Heart right ventricle (tissue), 16 donors: ENCODE measurements at regions not wholly inside any gene's neighbourhood (a gene's known extent, or its start where the extent isn't known, plus 50 kb on each side); places are given as distances from the start of the nearest gene placed in this dataset.

Experiments used
- ATAC-seq, 8 donors: fragments of 200-7000 bp; cut with Tn5 transposase; one replicate each; pipeline ENCODE4 v1.9.1; 2020; ENCODE audit warnings: mild to moderate bottlenecking in 8 of 8, moderate library complexity in 8 of 8, moderate number of reproducible peaks in 1 of 8
- DNase-seq, 2 donors: peaks; one replicate each; pipeline ENCODE4 v3.0.0-alpha.2; 2020
- H3K27ac ChIP-seq, 10 donors: fragments of 200-600 bp; sonication (generic) in 2 of 10; one replicate each; pipeline versions ENCODE4 v1.5.0 to v1.8.0; 2020 to 2022; ENCODE audit warnings: mild to moderate bottlenecking in 3 of 10
- H3K27me3 ChIP-seq, 7 donors: fragments of 200-600 bp; one replicate each; pipeline ENCODE4 v1.8.0; 2021 to 2022; ENCODE audit warnings: mild to moderate bottlenecking in 2 of 7
- H3K36me3 ChIP-seq, 9 donors: fragments of 200-600 bp; sonication (generic) in 1 of 9; one replicate each; pipeline versions ENCODE4 v1.5.0 to v1.8.0; 2020 to 2022; ENCODE audit warnings: mild to moderate bottlenecking in 2 of 9
- H3K4me1 ChIP-seq, 9 donors: fragments of 200-600 bp; sonication (generic) in 1 of 9; one replicate each; pipeline versions ENCODE4 v1.5.0 to v1.8.0; 2020 to 2022; ENCODE audit warnings: mild to moderate bottlenecking in 4 of 9
- H3K4me3 ChIP-seq, 10 donors: fragments of 200-600 bp; sonication (generic) in 2 of 10; one replicate each; pipeline versions ENCODE4 v1.5.0 to v1.8.0; 2020 to 2022; ENCODE audit warnings: mild to moderate bottlenecking in 7 of 10, moderate library complexity in 2 of 10
- H3K9me3 ChIP-seq, 11 donors: fragments of 200-600 bp in 10 of 11; sonication (generic) in 2 of 11; one replicate each; pipeline versions ENCODE4 v1.5.0 to v1.8.0; 2013 to 2022; ENCODE audit warnings: mild to moderate bottlenecking in 2 of 11, control low read depth in 1 of 11, moderate library complexity in 1 of 11
- WGBS, 2 donors: extraction: QIAGEN DNeasy Blood & Tissue Kit; methylation state at CpG; one replicate each; pipeline ENCODE4 v1.1.7; 2013; ENCODE audit warnings: inconsistent platforms in 1 of 2; 5-methylcytosine and 5-hydroxymethylcytosine counted together
- intact Hi-C, 10 donors: fragments of 100-400 bp; cut with DNase I; formaldehyde crosslinking; loops; one replicate each; pipeline versions ENCODE4 v1.11.1 to v1.14.2; 2022
- TF ChIP-seq, protein P1 (sequence below), 9 donors: fragments of 200-600 bp; sonication (generic) in 2 of 9; IDR thresholded peaks; one replicate each; pipeline versions ENCODE4 v1.5.0 to v1.8.0; 2021 to 2022; ENCODE audit warnings: antibody characterized with exemption in 9 of 9, mild to moderate bottlenecking in 5 of 9, moderate library complexity in 1 of 9
- donor health status: Arrhythmogenic right ventricular cardiomyopathy.
- donor health status: ischemic (EF 13 %, LVEDD 7.1; RV severe dilation, severe dysfunction).
- donor health status: healthy with polysubstance abuse.
- donor health status: DM: no; HTN: yes; CAD: no.
- donor health status: DM: no; HTN: no; CAD: no.
- donor health status: ischemic (EF 25% LVEDD 6.9; RV normal size, moderate dysfunction).
- donor health status: ischemic (EF 25% LVEDD 5.7; RV mildly dilated, moderate dysfunction).
- donor health status: healthy.
- donor health status: DM: yes; HTN: yes; CAD: no.
- donor health status: Ischemic cardiomyopathy.
- donor health status: ischemic (EF 35%, LVEDD 5.7; RV mildly dilated, moderate dysfunction).
- donor health status: nonischemic (EF 11% LVEDD 7.7; RV severe dilation, severe dysfunction).
- donor health status: DM: yes; HTN: yes; CAD: no.
- donor health status: PGD.
- donor health status: ischemic (EF 29% LVEDD 5.4; RV normal size, mild dysfunction).
- donor health status: nonischemic (EF 23%, LVEDD 6.1; RV moderate dilation, normal function).

DNA sequence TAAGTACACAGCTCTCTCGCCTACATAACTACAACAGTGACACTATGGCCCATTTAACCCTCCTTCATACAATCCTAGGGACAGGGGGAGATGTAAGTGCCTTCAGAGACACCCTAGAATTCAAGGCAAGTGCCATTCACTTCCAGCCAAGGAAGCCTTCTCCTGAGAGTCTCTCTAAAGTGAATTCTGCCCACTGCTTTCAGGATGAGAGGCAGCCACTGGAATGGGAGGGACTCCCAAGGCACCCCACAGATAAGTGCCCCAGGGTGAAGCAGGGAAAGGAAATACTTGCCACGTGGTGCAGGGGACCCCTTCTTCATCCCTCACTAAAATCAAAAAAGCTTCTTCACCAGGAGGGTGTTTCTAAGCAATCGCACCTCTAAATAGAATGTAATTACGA, 283.7 kb downstream of the ZNF608 start:
- DNase-seq (no peak), ATAC-seq (no peak)
- Histone ChIP-seq H3K4me1 (peaks cover 0 to 17% (median 13%) of the 10 kb centered on the region in 9 donors), H3K27ac (no peak overlapping the region), H3K27me3 (no peaks in the 10 kb centered on the region), H3K4me3 (no peak overlapping the region), H3K9me3 (peaks cover 0 to 18% (median 0%) of the 10 kb centered on the region in 11 donors), H3K36me3 (no peaks in the 10 kb centered on the region)
- WGBS, 2 donors: 79 to 92% methylated on average over 4 of the region's 4 CpGs
- intact Hi-C loops: no loop called here
- TF ChIP-seq, protein P1, sequence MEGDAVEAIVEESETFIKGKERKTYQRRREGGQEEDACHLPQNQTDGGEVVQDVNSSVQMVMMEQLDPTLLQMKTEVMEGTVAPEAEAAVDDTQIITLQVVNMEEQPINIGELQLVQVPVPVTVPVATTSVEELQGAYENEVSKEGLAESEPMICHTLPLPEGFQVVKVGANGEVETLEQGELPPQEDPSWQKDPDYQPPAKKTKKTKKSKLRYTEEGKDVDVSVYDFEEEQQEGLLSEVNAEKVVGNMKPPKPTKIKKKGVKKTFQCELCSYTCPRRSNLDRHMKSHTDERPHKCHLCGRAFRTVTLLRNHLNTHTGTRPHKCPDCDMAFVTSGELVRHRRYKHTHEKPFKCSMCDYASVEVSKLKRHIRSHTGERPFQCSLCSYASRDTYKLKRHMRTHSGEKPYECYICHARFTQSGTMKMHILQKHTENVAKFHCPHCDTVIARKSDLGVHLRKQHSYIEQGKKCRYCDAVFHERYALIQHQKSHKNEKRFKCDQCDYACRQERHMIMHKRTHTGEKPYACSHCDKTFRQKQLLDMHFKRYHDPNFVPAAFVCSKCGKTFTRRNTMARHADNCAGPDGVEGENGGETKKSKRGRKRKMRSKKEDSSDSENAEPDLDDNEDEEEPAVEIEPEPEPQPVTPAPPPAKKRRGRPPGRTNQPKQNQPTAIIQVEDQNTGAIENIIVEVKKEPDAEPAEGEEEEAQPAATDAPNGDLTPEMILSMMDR (IDR thresholded peaks at IDR 0.05): no peak

GRCh38 chr5:124461941-124462340, 284.5 kb downstream of the ZNF608 start:
- TF ChIP-seq, protein P1 (IDR thresholded peaks at IDR 0.05): no peak
- 76% methylated on average over 5 of the region's 5 CpGs for WGBS, 2 donors
- intact Hi-C loops: no loop called here
- Histone ChIP-seq H3K27me3 (no peaks in the 10 kb centered on the region), H3K27ac (no peak overlapping the region), H3K36me3 (no peaks in the 10 kb centered on the region), H3K4me3 (no peak overlapping the region), H3K9me3 (peaks cover 0 to 18% (median 0%) of the 10 kb centered on the region in 11 donors), H3K4me1 (peaks cover 0 to 17% (median 13%) of the 10 kb centered on the region in 9 donors)
- DNase-seq (no peak), ATAC-seq (peak in 1 of 8 donors; percentile 24)

DNA sequence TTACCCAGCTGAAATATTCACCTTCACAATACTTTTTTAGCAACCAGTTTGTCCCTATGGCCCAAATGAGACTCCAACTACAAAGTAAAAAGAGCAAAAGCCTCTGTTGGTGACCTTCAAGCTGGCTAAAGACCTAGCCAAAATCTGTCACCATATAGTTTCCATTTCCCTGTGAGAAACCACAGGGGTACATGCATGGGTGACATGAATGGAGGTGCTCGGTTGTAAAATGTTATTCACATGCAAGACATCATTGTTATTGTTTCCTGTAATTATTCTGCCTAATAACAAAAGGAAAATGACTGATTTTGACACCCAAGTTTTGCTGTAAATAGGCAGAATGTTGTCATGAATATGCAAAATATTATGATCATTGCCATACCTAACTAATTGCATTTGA, 285.3 kb downstream of the ZNF608 start:
- H3K36me3 ChIP-seq: no peaks in the 10 kb centered on the region
- ATAC-seq: no peak

GRCh38 chr5:124460642-124461041, 285.8 kb downstream of the ZNF608 start:
- ATAC-seq: no peak
- TF ChIP-seq, protein P1 (IDR thresholded peaks at IDR 0.05): no peak
- Histone ChIP-seq H3K36me3 (no peaks in the 10 kb centered on the region), H3K4me3 (no peak overlapping the region), H3K9me3 (peaks cover 0 to 18% (median 0%) of the 10 kb centered on the region in 11 donors), H3K27ac (no peak overlapping the region), H3K27me3 (no peaks in the 10 kb centered on the region), H3K4me1 (peaks cover 0 to 17% (median 13%) of the 10 kb centered on the region in 9 donors)
- intact Hi-C loops: no loop called here
- no peak for DNase-seq
- 82 to 93% methylated on average over 3 of the region's 3 CpGs for WGBS, 2 donors

More for the DNA sequence above, 285.3 kb downstream of the ZNF608 start:
- 60 to 75% methylated on average over 1 of the region's 1 CpG for WGBS, 2 donors
- Histone ChIP-seq H3K27me3 (no peaks in the 10 kb centered on the region), H3K4me3 (no peak overlapping the region), H3K27ac (no peak overlapping the region), H3K9me3 (peaks cover 0 to 18% (median 0%) of the 10 kb centered on the region in 11 donors), H3K4me1 (peaks cover 0 to 17% (median 13%) of the 10 kb centered on the region in 9 donors)
- intact Hi-C loops: no loop called here
- DNase-seq: no peak
- TF ChIP-seq, protein P1 (IDR thresholded peaks at IDR 0.05): no peak
